B cell (primary cell): ENCODE measurements at regions not wholly inside any gene's neighbourhood (a gene's known extent, or its start where the extent isn't known, plus 50 kb on each side); places are given as distances from the start of the nearest gene placed in this dataset.

ENCODE experiments used
- ATAC-seq: fragments of 200-7000 bp; cut with Tn5 transposase; one replicate; pipeline ENCODE4 v1.10.0; 2021; ENCODE audit warnings: low read depth, mild to moderate bottlenecking, moderate number of reproducible peaks, moderate library complexity
- CTCF ChIA-PET: fragments of 350-600 bp; sonication (Branson Sonifier 250); formaldehyde crosslinking; loops from one replicate; lab custom pipeline; 2021; ENCODE audit warnings: antibody characterized with exemption, inconsistent platforms; lab: Charles Lee
- POLR2A ChIA-PET: fragments of 350-600 bp; sonication (Branson Sonifier 250); formaldehyde crosslinking; loops from one replicate; lab custom pipeline; 2021; ENCODE audit warnings: antibody characterized with exemption; lab: Charles Lee
- DNase-seq: peaks from one replicate; pipeline ENCODE4 v3.0.0; 2013
- H2AFZ ChIP-seq: 2 replicates; pipeline ENCODE4 v1.6.1; 2012; ENCODE audit warnings: mild to moderate bottlenecking, low read depth, low read length; ENCODE audit not compliant: insufficient read depth, poor library complexity, severe bottlenecking
- H3K27ac ChIP-seq, 2 donors: 1 replicate in 1 of 2; 2 replicates in 1 of 2; pipeline ENCODE4 v1.5.1; 2012 to 2013; ENCODE audit warnings: low read length in 2 of 2, mild to moderate bottlenecking in 2 of 2, moderate library complexity in 1 of 2
- H3K27me3 ChIP-seq, 4 experiments: fragments of 200-600 bp in 1 of 4; sonication (generic) in 1 of 4; replicated peaks in 1 of 4; 1 replicate in 2 of 4; 2 replicates in 2 of 4; pipeline versions ENCODE4 v1.6.1 to v1.7.0; 2013 to 2016; ENCODE audit warnings: low read length in 3 of 4, mild to moderate bottlenecking in 2 of 4, mixed read lengths in 1 of 4, moderate library complexity in 1 of 4; ENCODE audit not compliant: insufficient read depth in 4 of 4, control insufficient read depth in 3 of 4; ENCODE audit errors: control extremely low read depth in 1 of 4
- H3K36me3 ChIP-seq, 2 experiments: replicated peaks in 1 of 2; 1 replicate in 1 of 2; 2 replicates in 1 of 2; pipeline versions ENCODE4 v1.6.1 to v1.7.1; 2013; ENCODE audit warnings: low read length in 1 of 2; ENCODE audit not compliant: insufficient read depth in 2 of 2, control insufficient read depth in 1 of 2; ENCODE audit errors: control extremely low read depth in 1 of 2, extremely low read depth in 1 of 2
- H3K4me1 ChIP-seq, 2 donors: fragments of 200-600 bp in 1 of 2; sonication (generic) in 1 of 2; 1 replicate in 1 of 2; 2 replicates in 1 of 2; pipeline versions ENCODE4 v1.5.1 to v1.6.1; 2013 to 2017; ENCODE audit warnings: low read length in 2 of 2; ENCODE audit not compliant: control insufficient read depth in 2 of 2, insufficient read depth in 2 of 2
- H3K4me2 ChIP-seq: replicated peaks from 2 replicates; pipeline ENCODE3; 2012; ENCODE audit warnings: mild to moderate bottlenecking, low read depth, low read length; ENCODE audit not compliant: poor library complexity, severe bottlenecking
- H3K4me3 ChIP-seq, 5 experiments: fragments of 200-600 bp in 1 of 5; sonication (generic) in 1 of 5; 1 replicate in 3 of 5; 2 replicates in 2 of 5; pipeline versions ENCODE4 v1.5.1 to v1.7.0; 2011 to 2016; ENCODE audit warnings: low read length in 4 of 5, mild to moderate bottlenecking in 4 of 5, low read depth in 2 of 5, control low read depth in 1 of 5, moderate library complexity in 1 of 5; ENCODE audit not compliant: insufficient read depth in 1 of 5; ENCODE audit errors: control extremely low read depth in 1 of 5, extremely low read depth in 1 of 5
- H3K79me2 ChIP-seq: fragments of 200-600 bp; sonication (generic); one replicate; pipeline ENCODE4 v1.6.0; 2016; ENCODE audit warnings: low read length; ENCODE audit not compliant: control insufficient read depth, insufficient read depth
- H3K9ac ChIP-seq: fragments of 200-600 bp; sonication (generic); 2 replicates; pipeline ENCODE4 v1.6.1; 2017; ENCODE audit warnings: mild to moderate bottlenecking, low read length, moderate library complexity
- H3K9me3 ChIP-seq, 3 donors: one replicate each; pipeline versions ENCODE4 v1.6.1 to v1.7.1; 2013; ENCODE audit warnings: low read length in 2 of 3; ENCODE audit not compliant: control insufficient read depth in 2 of 3, insufficient read depth in 1 of 3; ENCODE audit errors: control extremely low read depth in 1 of 3
- H4K20me1 ChIP-seq: 2 replicates; pipeline ENCODE4 v1.6.0; 2012; ENCODE audit warnings: mild to moderate bottlenecking, low read length; ENCODE audit not compliant: insufficient read depth, control insufficient read depth, poor library complexity, severe bottlenecking
- H3K27ac Mint-ChIP-seq: one replicate; pipeline ENCODE4 v1.8.0; 2021; ENCODE audit warnings: mixed read lengths
- H3K27me3 Mint-ChIP-seq: one replicate; pipeline ENCODE4 v1.8.0; 2021; ENCODE audit warnings: mixed read lengths
- H3K4me1 Mint-ChIP-seq: one replicate; pipeline ENCODE4 v1.8.0; 2021; ENCODE audit warnings: mixed read lengths
- H3K4me3 Mint-ChIP-seq: one replicate; pipeline ENCODE4 v1.8.0; 2021; ENCODE audit warnings: mixed read lengths
- H3K9me3 Mint-ChIP-seq: one replicate; pipeline ENCODE4 v1.8.0; 2022; ENCODE audit warnings: mixed read lengths; ENCODE audit not compliant: insufficient read depth
- EZH2 ChIP-seq: IDR thresholded peaks from 2 replicates; pipeline ENCODE4 v1.6.1; 2012; ENCODE audit warnings: borderline replicate concordance, low read depth, mild to moderate bottlenecking, moderate library complexity, low read length; ENCODE audit not compliant: insufficient read depth, poor library complexity, severe bottlenecking
- WGBS: methylation state at CpG from one replicate; pipeline ENCODE4 v1.1.5; 2013; ENCODE audit warnings: missing lambda C conversion rate; ENCODE audit not compliant: insufficient coverage; 5-methylcytosine and 5-hydroxymethylcytosine counted together
- intact Hi-C: fragments of 100-400 bp; cut with micrococcal nuclease; formaldehyde crosslinking; loops from one replicate; pipeline ENCODE4 v1.10.0; 2022
- TF ChIP-seq, protein P1 (sequence below): fragments of 200-600 bp; IDR thresholded peaks from one replicate; pipeline ENCODE4 v1.8.0; 2022; ENCODE audit warnings: antibody characterized with exemption, mild to moderate bottlenecking

GRCh38 chr11:72497731-72498130 lies 63.4 kb upstream of the CLPB start:
- H3K4me1 ChIP-seq: no peaks in the 10 kb centered on the region
- no peak overlapping the region for H3K9ac ChIP-seq
- no peak for ATAC-seq
- Mint-ChIP-seq H3K4me3 (no peak overlapping the region), H3K27me3 (peaks cover 3% of the 10 kb centered on the region), H3K27ac (no peak overlapping the region), H3K4me1 (no peaks in the 10 kb centered on the region), H3K9me3 (peaks cover 6% of the 10 kb centered on the region)
- H2AFZ ChIP-seq: no peak overlapping the region
- H4K20me1 ChIP-seq: no peaks in the 10 kb centered on the region
- peaks cover 3 to 6% (median 4%) of the 10 kb centered on the region in 3 donors for H3K9me3 ChIP-seq
- no CpG with 5 or more reads among the region's 3 CpGs for WGBS
- CTCF ChIA-PET: interaction anchor here (1.2 kb wide), 1 partner anchor 26 kb away, joined by 4 read pairs; no protein-coding TSS in a partner anchor
- H3K79me2 ChIP-seq: no peaks in the 10 kb centered on the region
- no peak overlapping the region for H3K27ac ChIP-seq
- no peaks in the 10 kb centered on the region for H3K27me3 ChIP-seq
- H3K4me2 ChIP-seq: no peak overlapping the region
- POLR2A ChIA-PET: interaction anchor here (0.7 kb wide), 1 partner anchor 53 kb away, joined by 12 read pairs; no protein-coding TSS in a partner anchor
- no peaks in the 10 kb centered on the region for H3K36me3 ChIP-seq
- intact Hi-C loops: no loop called here
- no peak overlapping the region for H3K4me3 ChIP-seq
- no peak for DNase-seq
- no peak for TF ChIP-seq EZH2
- TF ChIP-seq, protein P1, sequence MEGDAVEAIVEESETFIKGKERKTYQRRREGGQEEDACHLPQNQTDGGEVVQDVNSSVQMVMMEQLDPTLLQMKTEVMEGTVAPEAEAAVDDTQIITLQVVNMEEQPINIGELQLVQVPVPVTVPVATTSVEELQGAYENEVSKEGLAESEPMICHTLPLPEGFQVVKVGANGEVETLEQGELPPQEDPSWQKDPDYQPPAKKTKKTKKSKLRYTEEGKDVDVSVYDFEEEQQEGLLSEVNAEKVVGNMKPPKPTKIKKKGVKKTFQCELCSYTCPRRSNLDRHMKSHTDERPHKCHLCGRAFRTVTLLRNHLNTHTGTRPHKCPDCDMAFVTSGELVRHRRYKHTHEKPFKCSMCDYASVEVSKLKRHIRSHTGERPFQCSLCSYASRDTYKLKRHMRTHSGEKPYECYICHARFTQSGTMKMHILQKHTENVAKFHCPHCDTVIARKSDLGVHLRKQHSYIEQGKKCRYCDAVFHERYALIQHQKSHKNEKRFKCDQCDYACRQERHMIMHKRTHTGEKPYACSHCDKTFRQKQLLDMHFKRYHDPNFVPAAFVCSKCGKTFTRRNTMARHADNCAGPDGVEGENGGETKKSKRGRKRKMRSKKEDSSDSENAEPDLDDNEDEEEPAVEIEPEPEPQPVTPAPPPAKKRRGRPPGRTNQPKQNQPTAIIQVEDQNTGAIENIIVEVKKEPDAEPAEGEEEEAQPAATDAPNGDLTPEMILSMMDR: no peak

GRCh38 chr11:72494109-72494429 lies 59.7 kb upstream of the CLPB start:
- no peak overlapping the region for H3K27ac ChIP-seq
- TF ChIP-seq, protein P1: no peak
- no peak for TF ChIP-seq EZH2
- Mint-ChIP-seq H3K9me3 (no peaks in the 10 kb centered on the region), H3K4me1 (no peaks in the 10 kb centered on the region), H3K27me3 (peaks cover 4% of the 10 kb centered on the region), H3K27ac (no peak overlapping the region), H3K4me3 (no peak overlapping the region)
- no peak overlapping the region for H3K4me3 ChIP-seq
- H2AFZ ChIP-seq: no peak overlapping the region
- POLR2A ChIA-PET: no interaction called here
- WGBS: no CpG with 5 or more reads among the region's 1 CpG
- CTCF ChIA-PET: interaction anchor here (0.9 to 1.2 kb wide), 3 partner anchors 9 to 148 kb away, joined by 3 read pairs; no protein-coding TSS in a partner anchor
- no peak for DNase-seq
- H3K9me3 ChIP-seq: peaks cover 0 to 1% (median 0%) of the 10 kb centered on the region in 3 donors
- H3K36me3 ChIP-seq: no peaks in the 10 kb centered on the region
- H3K4me1 ChIP-seq: no peaks in the 10 kb centered on the region
- H3K4me2 ChIP-seq: no peak overlapping the region
- H3K79me2 ChIP-seq: no peaks in the 10 kb centered on the region
- no peaks in the 10 kb centered on the region for H3K27me3 ChIP-seq
- intact Hi-C loops: no loop called here
- no peaks in the 10 kb centered on the region for H4K20me1 ChIP-seq
- no peak for ATAC-seq
- no peak overlapping the region for H3K9ac ChIP-seq
